OCI-LY7 (cell line): ENCODE measurements at regions not wholly inside any gene's neighbourhood (a gene's known extent, or its start where the extent isn't known, plus 50 kb on each side); places are given as distances from the start of the nearest gene placed in this dataset.

Experiments
- BruUV-seq: library from RNA; stranded (reverse); fragments of 400-500 nt; replicated peaks from 2 replicates; lab custom pipeline; 2021; lab: Mats Ljungman, UMichigan
- CTCF ChIA-PET: fragments of 300-600 bp; sonication (Branson Sonifier 250); formaldehyde crosslinking; loops from one replicate; lab custom pipeline; 2022; ENCODE audit warnings: antibody characterized with exemption; ENCODE audit not compliant: unreplicated experiment; lab: Charles Lee
- POLR2A ChIA-PET: fragments of 300-600 bp; sonication (Branson Sonifier 250); formaldehyde crosslinking; loops from one replicate; lab custom pipeline; 2022; ENCODE audit warnings: antibody characterized with exemption; lab: Charles Lee
- DNase-seq: peaks from one replicate; pipeline ENCODE4 v3.0.0-alpha.2; 2015; ENCODE audit warnings: low spot score
- H2AFZ ChIP-seq: fragments of 200-600 bp; sonication (generic), shearing (Covaris generic); 2 replicates; pipeline ENCODE4 v1.6.1; 2014; ENCODE audit warnings: mild to moderate bottlenecking, antibody characterized with exemption, low read length, moderate library complexity
- H3K27ac ChIP-seq: fragments of 200-600 bp; sonication (generic); 2 replicates; pipeline ENCODE4 v1.5.1; 2014; ENCODE audit warnings: mixed run types, low read depth, mild to moderate bottlenecking, moderate library complexity, low read length, inconsistent platforms; ENCODE audit not compliant: poor library complexity, severe bottlenecking
- H3K36me3 ChIP-seq: fragments of 200-600 bp; sonication (generic); 2 replicates; pipeline ENCODE4 v1.6.1; 2014; ENCODE audit warnings: mild to moderate bottlenecking, antibody characterized with exemption, low read length, moderate library complexity, mixed read lengths; ENCODE audit not compliant: insufficient read depth
- H3K4me1 ChIP-seq: fragments of 200-600 bp; sonication (generic); 2 replicates; pipeline ENCODE4 v1.5.1; 2014; ENCODE audit warnings: mild to moderate bottlenecking, low read length; ENCODE audit not compliant: insufficient read depth, poor library complexity, severe bottlenecking
- H3K4me2 ChIP-seq: fragments of 200-600 bp; sonication (generic); 2 replicates; pipeline ENCODE4 v1.6.1; 2014; ENCODE audit warnings: mild to moderate bottlenecking, low read length
- H3K4me3 ChIP-seq: fragments of 200-600 bp; sonication (generic); 2 replicates; pipeline ENCODE4 v1.5.1; 2014; ENCODE audit warnings: mild to moderate bottlenecking, low read depth, low read length; ENCODE audit not compliant: poor library complexity, severe bottlenecking
- H3K79me2 ChIP-seq: fragments of 200-600 bp; sonication (generic); 2 replicates; pipeline ENCODE4 v1.6.1; 2016; ENCODE audit warnings: low read depth, mild to moderate bottlenecking, low read length, moderate library complexity, mixed read lengths; ENCODE audit not compliant: insufficient read depth
- H3K9me2 ChIP-seq: fragments of 200-600 bp; sonication (generic); 2 replicates; pipeline ENCODE4 v1.6.1; 2016; ENCODE audit warnings: mild to moderate bottlenecking, low read length, mixed read lengths; ENCODE audit not compliant: insufficient read depth
- H3K9me3 ChIP-seq: fragments of 200-600 bp; sonication (generic); 2 replicates; pipeline ENCODE4 v1.6.1; 2014; ENCODE audit warnings: mild to moderate bottlenecking, mixed run types, low read length, mixed read lengths
- H4K20me1 ChIP-seq: fragments of 200-600 bp; sonication (generic); 2 replicates; pipeline ENCODE4 v1.6.1; 2014; ENCODE audit warnings: mild to moderate bottlenecking, antibody characterized with exemption, low read length, moderate library complexity, mixed read lengths; ENCODE audit not compliant: insufficient read depth
- CTCF ChIP-seq: fragments of 200-600 bp; sonication (generic); conservative IDR thresholded peaks from 2 replicates; pipeline ENCODE4 v1.5.1; 2014; ENCODE audit warnings: mild to moderate bottlenecking, antibody characterized with exemption, low read length, moderate library complexity, mixed read lengths
- EZH2phosphoT487 ChIP-seq: fragments of 200-600 bp; sonication (generic); IDR thresholded peaks from 2 replicates; pipeline ENCODE4 v1.6.1; 2018; ENCODE audit warnings: low read depth, borderline replicate concordance, mild to moderate bottlenecking, mixed run types, antibody characterized with exemption, low read length, moderate library complexity, mixed read lengths
- intact Hi-C: fragments of 100-400 bp; cut with micrococcal nuclease; formaldehyde crosslinking; loops from one replicate; pipeline ENCODE4 v1.10.0; 2022; ENCODE audit not compliant: unreplicated experiment

GRCh38 chr4:81625422-81626417, 154.0 kb upstream of the RASGEF1B start:
- no peaks in the 10 kb centered on the region for H3K9me3 ChIP-seq
- ChIA-PET POLR2A (interaction anchor here (0.5 to 2.0 kb wide), 8 partner anchors 9 to 155 kb away, joined by 3 to 7 read pairs (median 3); no protein-coding TSS in a partner anchor), CTCF (no interaction called here)

GRCh38 chr4:81623434-81623833, 151.7 kb upstream of the RASGEF1B start:
- H3K36me3 ChIP-seq: no peaks in the 10 kb centered on the region; the same call in 1 of the 2 replicates
- no peak overlapping the region for H3K27ac ChIP-seq
- no peaks in the 10 kb centered on the region for H3K79me2 ChIP-seq
- no peaks in the 10 kb centered on the region for H3K9me2 ChIP-seq
- intact Hi-C loops: no loop called here
- ChIA-PET CTCF (interaction anchor here (1.3 kb wide), 1 partner anchor 309 kb away, joined by 4 read pairs; no protein-coding TSS in a partner anchor), POLR2A (interaction anchor here (0.6 to 3.9 kb wide), 7 partner anchors 11 to 1277 kb away, joined by 3 to 17 read pairs (median 7); partner anchors contain the start of gene THAP9)
- no peaks in the 10 kb centered on the region for H4K20me1 ChIP-seq
- peak overlapping the region; percentile 34; the same call in 1 of the 2 replicates for H2AFZ ChIP-seq
- H3K4me3 ChIP-seq: no peak overlapping the region
- no TSS peak for BruUV-seq
- TF ChIP-seq CTCF (no peak), EZH2phosphoT487 (no peak)
- H3K9me3 ChIP-seq: peaks cover 11% of the 10 kb centered on the region; the same call in 1 of the 2 replicates
- H3K4me2 ChIP-seq: 0 out of 2 replicates have a peak overlapping the region, but pooled peaks have one; percentile 6
- peaks cover 66% of the 10 kb centered on the region for H3K4me1 ChIP-seq
- no peak for DNase-seq

More at GRCh38 chr4:81625422-81626417, 154.0 kb upstream of the RASGEF1B start:
- intact Hi-C loops: no loop called here
- TF ChIP-seq CTCF (no peak), EZH2phosphoT487 (no peak)
- peak overlapping the region; percentile 45 for H3K4me2 ChIP-seq
- peak overlapping the region; percentile 44 for H3K27ac ChIP-seq
- H2AFZ ChIP-seq: peak overlapping the region; percentile 88
- no peaks in the 10 kb centered on the region for H3K79me2 ChIP-seq
- H4K20me1 ChIP-seq: no peaks in the 10 kb centered on the region
- no peaks in the 10 kb centered on the region for H3K9me2 ChIP-seq
- H3K36me3 ChIP-seq: no peaks in the 10 kb centered on the region
- no peak for DNase-seq
- no TSS peak for BruUV-seq
- H3K4me3 ChIP-seq: peak overlapping the region; percentile 10
- peaks cover 85% of the 10 kb centered on the region for H3K4me1 ChIP-seq
